OCI-LY3 (cell line): ENCODE measurements at regions not wholly inside any gene's neighbourhood (a gene's known extent, or its start where the extent isn't known, plus 50 kb on each side); places are given as distances from the start of the nearest gene placed in this dataset.

Experiments used
- H2AFZ ChIP-seq: fragments of 200-600, 300-600 bp; shearing (Covaris generic); 2 replicates; pipeline ENCODE4 v1.6.0; 2014; ENCODE audit warnings: antibody characterized with exemption, low read depth, low read length
- H3K27ac ChIP-seq: fragments of 200-600, 300-600 bp; sonication (generic); 2 replicates; pipeline ENCODE4 v1.5.1; 2014; ENCODE audit warnings: mild to moderate bottlenecking, low read length, moderate library complexity, mixed read lengths
- H3K27me3 ChIP-seq: fragments of 200-600, 300-600 bp; sonication (generic); 2 replicates; pipeline ENCODE4 v1.6.1; 2014; ENCODE audit warnings: low read depth, low read length, mixed read lengths
- H3K36me3 ChIP-seq: fragments of 200-600, 300-600 bp; sonication (generic); replicated peaks from 2 replicates; pipeline ENCODE3; 2014; ENCODE audit warnings: low read depth, low read length, mixed read lengths
- H3K4me1 ChIP-seq: fragments of 300-600, 200-600 bp; sonication (generic); 2 replicates; pipeline ENCODE4 v1.6.1; 2014; ENCODE audit warnings: low read length, mixed read lengths
- H3K4me2 ChIP-seq: fragments of 200-600, 300-600 bp; sonication (generic); 2 replicates; pipeline ENCODE4 v1.6.1; 2014; ENCODE audit warnings: low read length, mixed read lengths
- H3K4me3 ChIP-seq: fragments of 300-600, 200-600 bp; sonication (generic); 2 replicates; pipeline ENCODE4 v1.5.1; 2014; ENCODE audit warnings: antibody characterized with exemption, mild to moderate bottlenecking, low read length, moderate library complexity
- H3K79me2 ChIP-seq: fragments of 300-600, 200-600 bp; shearing (Covaris generic); 2 replicates; pipeline ENCODE4 v1.6.1; 2014; ENCODE audit warnings: mild to moderate bottlenecking, low read length, mixed read lengths
- H3K9ac ChIP-seq: fragments of 300-600, 200-600 bp; shearing (Covaris generic); 2 replicates; pipeline ENCODE4 v1.6.0; 2014; ENCODE audit warnings: mild to moderate bottlenecking, low read length, moderate library complexity
- H3K9me3 ChIP-seq: fragments of 200-600, 300-600 bp; shearing (Covaris generic); 2 replicates; pipeline ENCODE4 v1.6.1; 2014; ENCODE audit warnings: low read length, mixed read lengths; ENCODE audit not compliant: insufficient read depth
- H4K20me1 ChIP-seq: fragments of 200-600, 300-600 bp; sonication (generic); 2 replicates; pipeline ENCODE4 v1.6.1; 2016; ENCODE audit warnings: low read length, mixed read lengths; ENCODE audit not compliant: insufficient read depth
- CTCF ChIP-seq: fragments of 200-600, 300-600 bp; sonication (generic); IDR thresholded peaks from 2 replicates; pipeline ENCODE4 v1.5.1; 2014; ENCODE audit warnings: antibody characterized with exemption, low read length, low read depth
- EZH2phosphoT487 ChIP-seq: fragments of 200-600 bp; shearing (Covaris generic); IDR thresholded peaks from 2 replicates; pipeline ENCODE4 v1.6.1; 2018; ENCODE audit warnings: antibody characterized with exemption, mixed run types, low read depth

GRCh38 chr3:102866845-102867244 is 432.0 kb downstream of the ZPLD1 start:
- Histone ChIP-seq H3K36me3 (no peaks in the 10 kb centered on the region), H3K9ac (no peak overlapping the region), H3K4me1 (no peaks in the 10 kb centered on the region), H3K79me2 (no peaks in the 10 kb centered on the region), H2AFZ (no peak overlapping the region), H3K4me2 (no peak overlapping the region), H3K9me3 (no peaks in the 10 kb centered on the region), H3K27ac (no peak overlapping the region), H3K4me3 (no peak overlapping the region), H4K20me1 (no peaks in the 10 kb centered on the region), H3K27me3 (no peaks in the 10 kb centered on the region)
- no peak for TF ChIP-seq CTCF
- no peak for TF ChIP-seq EZH2phosphoT487

DNA sequence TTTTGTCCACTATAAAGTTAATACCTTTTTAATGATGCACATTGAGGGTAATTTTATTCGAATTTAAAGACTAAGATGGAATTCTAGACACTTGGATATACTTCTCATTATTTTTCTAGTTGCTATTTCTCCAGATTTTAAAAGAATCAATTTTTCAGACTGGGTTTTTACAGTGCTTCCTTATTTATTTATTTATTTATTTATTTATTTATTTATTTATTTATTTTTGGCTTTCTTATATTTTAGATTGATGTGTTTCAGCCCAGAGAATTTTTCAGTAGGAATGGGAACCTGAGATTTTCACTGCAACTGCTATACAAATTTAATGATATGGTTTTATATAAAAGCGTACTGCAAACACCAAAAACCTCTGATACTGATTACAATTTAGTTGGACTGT is 448.7 kb downstream of the ZPLD1 start:
- Histone ChIP-seq H3K27me3 (no peaks in the 10 kb centered on the region), H2AFZ (no peak overlapping the region), H3K9me3 (no peaks in the 10 kb centered on the region), H3K27ac (no peak overlapping the region), H3K79me2 (no peaks in the 10 kb centered on the region), H3K36me3 (no peaks in the 10 kb centered on the region), H3K4me2 (no peak overlapping the region), H3K9ac (no peak overlapping the region), H4K20me1 (no peaks in the 10 kb centered on the region), H3K4me1 (no peaks in the 10 kb centered on the region), H3K4me3 (no peak overlapping the region)
- TF ChIP-seq CTCF (no peak), EZH2phosphoT487 (no peak)

DNA sequence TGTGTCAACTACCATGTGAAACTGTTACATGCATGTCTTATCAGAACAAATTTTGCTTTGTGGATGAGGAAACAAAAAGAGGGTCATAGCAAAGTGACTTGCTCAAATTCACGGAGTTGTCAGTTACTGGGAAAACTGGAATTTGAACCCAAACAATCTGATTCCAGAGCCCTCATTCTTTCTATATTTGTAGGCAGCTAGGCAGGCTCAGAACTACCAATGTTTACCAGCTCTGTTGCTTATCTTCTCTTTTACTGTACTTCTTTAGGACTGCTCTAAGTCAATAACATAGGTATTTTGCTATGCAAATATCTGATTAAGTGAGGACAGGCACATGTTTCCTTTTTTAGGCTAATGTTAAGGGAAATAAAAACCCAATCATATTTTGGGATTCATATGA is 450.5 kb downstream of the ZPLD1 start:
- H3K4me3 ChIP-seq, result no peak overlapping the region
- H2AFZ ChIP-seq, result no peak overlapping the region
- H4K20me1 ChIP-seq, result no peaks in the 10 kb centered on the region
- no peaks in the 10 kb centered on the region for H3K27me3 ChIP-seq
- H3K79me2 ChIP-seq, result no peaks in the 10 kb centered on the region
- H3K27ac ChIP-seq, result no peak overlapping the region
- no peaks in the 10 kb centered on the region for H3K9me3 ChIP-seq
- no peaks in the 10 kb centered on the region for H3K4me1 ChIP-seq
- no peaks in the 10 kb centered on the region for H3K36me3 ChIP-seq
- H3K4me2 ChIP-seq, result no peak overlapping the region
- no peak overlapping the region for H3K9ac ChIP-seq
- no peak for TF ChIP-seq CTCF
- TF ChIP-seq EZH2phosphoT487, result no peak

DNA sequence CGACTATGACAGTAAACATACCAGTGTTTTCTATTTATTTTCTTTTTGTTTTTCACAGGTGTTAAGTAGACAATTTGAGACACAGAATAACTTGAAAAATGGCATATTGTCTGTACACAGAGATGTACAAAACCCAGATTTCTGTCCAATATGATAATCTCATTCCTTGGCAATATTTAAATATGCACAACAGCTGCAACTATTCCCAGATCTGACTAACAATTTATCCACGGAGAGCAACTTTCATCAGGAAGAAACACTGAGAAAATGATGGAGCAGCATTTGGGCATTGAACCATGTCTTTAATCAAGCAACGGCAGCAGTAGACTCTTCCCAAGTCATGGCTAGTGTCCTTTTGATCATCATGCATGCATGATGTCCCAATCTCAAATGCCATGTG is 452.6 kb downstream of the ZPLD1 start:
- H4K20me1 ChIP-seq, result no peaks in the 10 kb centered on the region
- no peaks in the 10 kb centered on the region for H3K9me3 ChIP-seq
- H3K79me2 ChIP-seq, result no peaks in the 10 kb centered on the region
- H3K27me3 ChIP-seq, result no peaks in the 10 kb centered on the region
- H3K9ac ChIP-seq, result no peak overlapping the region
- no peaks in the 10 kb centered on the region for H3K36me3 ChIP-seq
- H2AFZ ChIP-seq, result no peak overlapping the region
- no peaks in the 10 kb centered on the region for H3K4me1 ChIP-seq
- no peak overlapping the region for H3K4me3 ChIP-seq
- H3K27ac ChIP-seq, result no peak overlapping the region
- H3K4me2 ChIP-seq, result no peak overlapping the region
- TF ChIP-seq CTCF (no peak), EZH2phosphoT487 (no peak)
